ENCODE measurements at regions not wholly inside any gene's neighbourhood (a gene's known extent, or its start where the extent isn't known, plus 50 kb on each side); places are given as distances from the start of the nearest gene placed in this dataset.

GRCh38 chr7:10684606-10685005, 289.1 kb upstream of the PHF14 start:
- TF ChIP-seq POLR2A (IDR thresholded peaks at IDR 0.05) (no peak), CTCF (IDR thresholded peaks at IDR 0.05) (no peak), POLR2AphosphoS5 (IDR thresholded peaks at IDR 0.05; ENCODE audit: insufficient read depth in 1 of 2, low read depth in 1 of 2) (no peak)
